ENCODE measurements at regions not wholly inside any gene's neighbourhood (a gene's known extent, or its start where the extent isn't known, plus 50 kb on each side); places are given as distances from the start of the nearest gene placed in this dataset.

GRCh38 chr4:17336069-17336468 is 175.8 kb downstream of the QDPR start:
- no peak for DNase-seq

DNA sequence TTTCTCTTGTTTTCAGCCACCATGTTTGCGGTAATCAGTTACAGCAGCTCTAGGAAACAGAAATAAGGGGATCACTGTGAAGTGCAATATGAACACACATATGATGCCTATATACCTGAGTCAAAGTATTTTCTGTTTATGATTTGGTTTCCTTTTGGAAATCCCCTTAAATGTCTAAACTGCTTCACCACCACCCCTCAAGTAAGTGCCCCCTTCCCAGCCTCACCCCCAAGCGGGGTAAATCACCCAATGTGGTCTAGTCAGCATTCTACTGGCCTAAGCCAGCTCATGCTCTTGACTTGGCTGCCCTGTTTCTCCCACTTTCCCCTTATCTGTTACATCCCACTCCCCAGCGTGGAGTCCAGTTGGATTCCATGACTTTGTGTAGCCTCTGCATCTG is 176.5 kb downstream of the QDPR start:
- no peak for DNase-seq

DNA sequence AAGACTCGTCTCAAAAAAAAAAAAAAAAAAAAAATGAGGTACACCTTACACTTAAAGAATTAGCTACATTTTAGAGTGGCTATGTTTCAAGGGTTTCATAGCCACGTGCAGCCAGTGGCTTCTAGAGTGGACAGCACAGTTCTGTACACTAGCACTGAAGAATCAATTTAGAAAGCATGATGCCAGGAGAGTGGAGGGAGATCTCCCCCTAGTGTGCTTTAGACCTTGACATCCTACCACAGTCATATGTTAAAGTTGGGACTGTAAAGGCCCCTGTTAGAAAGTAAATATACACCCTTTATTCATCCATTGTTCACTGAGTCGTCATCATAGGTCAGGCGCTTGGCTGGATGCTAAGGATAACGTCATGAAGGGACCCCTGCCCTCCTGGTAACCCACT is 179.4 kb downstream of the QDPR start:
- no peak for DNase-seq

GRCh38 chr4:17329046-17329445 is 182.8 kb downstream of the QDPR start:
- no peak for DNase-seq

DNA sequence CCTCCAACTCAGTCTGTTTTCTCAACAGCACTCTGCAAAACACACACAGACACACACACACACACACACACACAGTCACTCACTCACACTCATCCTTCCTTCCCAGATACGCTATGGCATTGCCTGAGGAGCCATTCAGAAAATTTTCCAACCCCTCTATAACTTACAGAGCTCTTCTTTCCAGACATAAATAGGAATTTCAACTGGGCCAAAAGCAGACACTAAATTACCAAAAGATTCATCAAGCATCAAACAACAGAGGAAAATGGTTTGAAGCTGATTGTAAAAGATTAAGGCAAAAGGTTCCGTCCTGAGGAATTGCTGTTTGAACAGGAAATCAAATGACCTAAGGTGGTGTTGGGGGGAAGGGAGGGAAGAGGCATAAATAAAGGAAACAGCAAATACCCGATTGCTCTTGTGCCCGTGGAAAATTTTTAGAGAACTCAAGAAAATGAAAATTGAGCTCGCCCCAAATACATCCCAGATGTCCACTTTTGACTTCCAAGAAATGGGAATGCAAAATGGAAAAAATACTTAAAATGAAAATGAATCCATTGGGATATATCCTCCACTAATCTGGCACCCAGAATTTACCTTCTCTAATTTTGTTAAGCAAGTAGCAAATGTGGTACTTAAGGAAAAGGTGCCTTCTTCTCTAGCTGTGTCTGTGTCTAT is 183.6 kb downstream of the QDPR start:
- no peak for DNase-seq

GRCh38 chr4:17327591-17327990 is 184.3 kb downstream of the QDPR start:
- DNase-seq = no peak

GRCh38 chr4:17326756-17327155 is 185.1 kb downstream of the QDPR start:
- no peak for DNase-seq

DNA sequence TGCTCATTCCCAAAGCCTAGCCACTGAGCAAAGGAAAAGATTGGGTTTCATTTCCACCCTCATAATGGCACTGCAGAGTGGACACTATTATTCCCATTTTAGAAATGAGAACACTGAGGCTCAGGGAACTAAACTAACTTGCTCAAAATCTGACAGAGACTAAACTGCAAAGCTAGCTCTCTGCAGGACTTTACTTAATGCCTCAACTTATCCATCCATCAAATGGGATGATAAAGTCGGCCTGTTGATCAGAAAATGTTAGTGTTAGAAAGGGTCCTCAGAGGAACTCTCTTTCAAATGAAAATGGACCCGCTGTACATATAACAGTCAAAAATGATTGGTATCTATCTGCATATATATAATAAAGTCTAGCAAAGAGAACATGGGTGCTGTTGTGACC is 186.8 kb downstream of the QDPR start:
- DNase-seq = no peak

GRCh38 chr4:17324386-17324830 is 187.5 kb downstream of the QDPR start:
- no peak for DNase-seq

- DNase-seq = no peak
Measured at GRCh38 chr4:17323554-17324385, 188.1 kb downstream of the QDPR start.

- no peak for DNase-seq
Measured at GRCh38 chr4:17322514-17322913, 189.4 kb downstream of the QDPR start.

- DNase-seq = no peak
Measured at GRCh38 chr4:17320046-17320445, 191.8 kb downstream of the QDPR start.

- no peak for DNase-seq
Measured at GRCh38 chr4:17317526-17317925, 194.4 kb downstream of the QDPR start.

- DNase-seq = no peak
Measured at GRCh38 chr4:17316566-17316965, 195.3 kb downstream of the QDPR start.

GRCh38 chr4:17315459-17315858 is 196.4 kb downstream of the QDPR start:
- DNase-seq = no peak

DNA sequence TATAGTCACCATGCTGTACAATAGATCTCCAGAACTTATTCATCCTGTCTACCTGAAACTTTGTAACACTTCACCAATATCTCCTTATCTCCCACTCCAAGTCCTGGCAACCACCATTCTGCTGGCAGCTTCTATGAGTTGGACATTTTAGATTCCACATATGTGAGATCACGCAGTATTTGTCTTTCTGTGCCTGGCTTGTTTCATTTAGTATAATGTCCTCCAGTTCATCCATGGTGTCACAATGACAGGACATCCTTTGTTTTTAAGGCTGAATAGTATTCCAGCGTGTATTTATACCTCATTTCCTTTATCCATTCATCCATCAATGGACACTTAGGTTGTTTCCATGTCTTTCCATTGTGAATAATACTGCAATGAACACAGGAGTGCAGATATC is 198.7 kb downstream of the QDPR start:
- DNase-seq = no peak

DNA sequence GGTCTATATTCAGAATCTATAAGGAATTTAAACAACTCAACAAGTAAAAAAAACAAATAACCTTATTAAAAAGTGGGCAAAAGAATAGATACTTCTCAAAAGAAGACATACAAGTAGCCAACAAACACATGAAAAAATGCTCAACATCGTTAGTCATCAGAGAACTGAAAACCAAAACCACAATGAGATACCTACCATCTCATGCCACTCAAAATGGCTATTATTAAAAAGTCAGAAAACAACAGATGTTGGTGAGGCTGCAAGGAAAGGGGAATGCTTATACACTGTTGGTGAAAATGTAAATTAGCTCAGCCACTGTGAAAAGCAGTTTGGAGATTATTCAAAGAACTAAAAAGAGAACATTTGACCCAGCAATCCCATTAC is 201.6 kb downstream of the QDPR start:
- DNase-seq = no peak

- no peak for DNase-seq
Measured at GRCh38 chr4:17309567-17310268, 202.2 kb downstream of the QDPR start.

GRCh38 chr4:17301869-17302268 is 210.0 kb downstream of the QDPR start:
- DNase-seq = no peak

DNA sequence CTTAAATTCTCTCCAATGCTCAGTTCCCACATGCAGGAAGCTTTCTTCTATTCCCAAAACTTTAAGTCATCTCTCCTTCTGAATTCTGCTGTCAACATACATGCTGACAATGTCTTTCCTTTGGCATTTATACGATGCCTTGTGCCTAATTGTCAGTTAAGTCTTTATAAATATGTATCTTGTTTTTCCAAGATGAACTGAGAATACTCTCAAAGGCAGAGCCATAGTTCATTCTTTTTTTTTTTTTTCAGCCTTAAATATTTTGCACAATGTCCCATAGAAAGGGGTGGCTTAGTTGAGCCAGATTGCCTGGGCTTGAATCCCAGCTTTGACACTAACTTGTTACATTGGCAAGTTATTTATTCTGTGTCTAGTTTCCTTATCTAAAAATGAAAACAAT is 210.6 kb downstream of the QDPR start:
- no peak for DNase-seq

- DNase-seq = no peak
Measured at GRCh38 chr4:17296921-17297890, 214.7 kb downstream of the QDPR start.

DNA sequence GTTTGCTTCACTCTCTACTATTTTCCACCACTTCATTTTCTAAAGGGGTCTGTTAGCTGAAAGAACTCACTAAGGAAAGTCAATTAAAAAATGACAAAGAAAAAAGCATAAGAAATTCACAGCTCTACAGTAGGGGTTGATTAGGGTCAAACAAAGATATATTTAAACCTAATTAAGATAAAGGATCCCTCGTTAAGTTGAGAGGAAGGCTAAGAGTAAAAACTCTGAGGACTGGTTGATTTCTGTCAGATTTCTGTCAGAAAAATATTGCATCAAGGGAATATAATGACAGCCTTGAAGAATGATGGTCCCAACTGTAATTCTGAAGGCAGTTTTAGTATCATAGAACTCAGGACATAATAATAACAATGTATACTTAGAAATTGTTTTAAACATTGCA is 218.0 kb downstream of the QDPR start:
- no peak for DNase-seq

- DNase-seq = no peak
Measured at GRCh38 chr4:17288151-17288550, 223.7 kb downstream of the QDPR start.
